KMS-11 (cell line): ENCODE measurements at regions not wholly inside any gene's neighbourhood (a gene's known extent, or its start where the extent isn't known, plus 50 kb on each side); places are given as distances from the start of the nearest gene placed in this dataset.

ENCODE experiments used
- H2AFZ ChIP-seq: fragments of 200-600 bp; sonication (generic); 2 replicates; pipeline ENCODE4 v1.6.1; 2016; ENCODE audit warnings: antibody characterized with exemption, mixed run types, low read depth
- H3K27ac ChIP-seq: fragments of 200-600 bp; sonication (generic); 2 replicates; pipeline ENCODE4 v1.6.1; 2016; ENCODE audit warnings: mild to moderate bottlenecking, mixed run types
- H3K27me3 ChIP-seq: fragments of 200-600 bp; sonication (generic); 2 replicates; pipeline ENCODE4 v1.6.1; 2017; ENCODE audit warnings: mild to moderate bottlenecking, low read depth, mixed run types, moderate library complexity; ENCODE audit not compliant: insufficient read depth
- H3K36me3 ChIP-seq: fragments of 200-600 bp; sonication (generic); 2 replicates; pipeline ENCODE4 v1.6.1; 2017; ENCODE audit warnings: mild to moderate bottlenecking, mixed run types; ENCODE audit not compliant: insufficient read depth
- H3K4me1 ChIP-seq: fragments of 200-600 bp; sonication (generic); 2 replicates; pipeline ENCODE4 v1.6.1; 2016; ENCODE audit warnings: mild to moderate bottlenecking, low read depth, mixed run types; ENCODE audit not compliant: poor library complexity, severe bottlenecking
- H3K4me2 ChIP-seq: fragments of 200-600 bp; sonication (generic); 2 replicates; pipeline ENCODE4 v1.7.0; 2016; ENCODE audit warnings: mild to moderate bottlenecking, mixed run types
- H3K4me3 ChIP-seq: fragments of 200-600 bp; sonication (generic); IDR thresholded peaks from 2 replicates; pipeline ENCODE4 v1.6.1; 2017; ENCODE audit warnings: low read depth, low read length, mixed read lengths; ENCODE audit not compliant: insufficient read depth
- H3K79me2 ChIP-seq: fragments of 200-600 bp; sonication (generic); 2 replicates; pipeline ENCODE4 v1.6.1; 2016; ENCODE audit warnings: low read depth, mixed run types; ENCODE audit not compliant: insufficient read depth
- H3K9ac ChIP-seq: fragments of 200-600 bp; sonication (generic); 2 replicates; pipeline ENCODE4 v1.6.1; 2016; ENCODE audit warnings: mild to moderate bottlenecking, mixed run types
- H4K20me1 ChIP-seq: fragments of 200-600 bp; sonication (generic); 2 replicates; pipeline ENCODE4 v1.6.1; 2016; ENCODE audit warnings: mild to moderate bottlenecking, mixed run types; ENCODE audit not compliant: insufficient read depth
- CTCF ChIP-seq: fragments of 200-600 bp; sonication (generic); conservative IDR thresholded peaks from 2 replicates; pipeline ENCODE4 v1.6.1; 2017; ENCODE audit warnings: low read depth, mild to moderate bottlenecking, antibody characterized with exemption, low read length, moderate library complexity, mixed read lengths

GRCh38 chr4:65924843-65925242 lies 254.6 kb upstream of the EPHA5 start:
- Histone ChIP-seq H4K20me1 (no peaks in the 10 kb centered on the region), H2AFZ (no peak overlapping the region), H3K27me3 (no peaks in the 10 kb centered on the region; the same call in 1 of the 2 replicates), H3K79me2 (no peaks in the 10 kb centered on the region), H3K4me3 (no peak overlapping the region), H3K4me2 (no peak overlapping the region), H3K9ac (no peak overlapping the region), H3K27ac (no peak overlapping the region), H3K4me1 (no peaks in the 10 kb centered on the region), H3K36me3 (no peaks in the 10 kb centered on the region)
- no peak for TF ChIP-seq CTCF

- H2AFZ ChIP-seq = no peak overlapping the region
Measured at GRCh38 chr4:65923616-65924015, 253.3 kb upstream of the EPHA5 start.

DNA sequence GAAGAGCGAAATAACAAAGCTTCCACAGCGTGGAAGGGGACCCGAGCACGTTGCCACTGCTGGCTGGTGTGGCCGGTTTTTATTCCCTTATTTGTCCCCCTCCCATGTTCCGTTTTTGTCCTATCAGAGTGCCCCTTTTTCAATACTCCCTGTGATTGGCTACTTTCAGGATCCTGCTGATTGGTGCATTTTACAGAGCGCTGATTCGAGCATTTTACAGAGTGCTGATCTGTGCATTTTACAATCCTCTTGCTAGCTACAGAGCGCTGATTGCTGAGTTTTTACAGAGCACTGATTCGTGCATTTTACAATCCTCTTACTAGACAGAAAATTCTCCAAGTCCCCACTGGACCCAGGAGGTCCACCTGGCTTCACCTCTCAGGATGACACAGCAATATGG lies 250.9 kb upstream of the EPHA5 start:
- Histone ChIP-seq H3K27me3 (no peaks in the 10 kb centered on the region; the same call in 1 of the 2 replicates), H3K4me2 (no peak overlapping the region), H4K20me1 (no peaks in the 10 kb centered on the region), H3K4me1 (no peaks in the 10 kb centered on the region), H3K36me3 (no peaks in the 10 kb centered on the region), H3K27ac (no peak overlapping the region), H3K9ac (no peak overlapping the region), H3K79me2 (no peaks in the 10 kb centered on the region), H2AFZ (no peak overlapping the region), H3K4me3 (no peak overlapping the region)
- no peak for TF ChIP-seq CTCF

More at GRCh38 chr4:65923616-65924015, 253.3 kb upstream of the EPHA5 start:
- Histone ChIP-seq H3K4me3 (no peak overlapping the region), H3K9ac (no peak overlapping the region), H3K27ac (no peak overlapping the region), H3K36me3 (no peaks in the 10 kb centered on the region), H3K79me2 (no peaks in the 10 kb centered on the region), H4K20me1 (no peaks in the 10 kb centered on the region), H3K27me3 (no peaks in the 10 kb centered on the region; the same call in 1 of the 2 replicates), H3K4me1 (no peaks in the 10 kb centered on the region), H3K4me2 (no peak overlapping the region)
- no peak for TF ChIP-seq CTCF

GRCh38 chr4:65918872-65919271 lies 248.6 kb upstream of the EPHA5 start:
- Histone ChIP-seq H3K27me3 (no peaks in the 10 kb centered on the region), H3K4me2 (no peak overlapping the region), H2AFZ (no peak overlapping the region), H3K79me2 (no peaks in the 10 kb centered on the region), H3K9ac (no peak overlapping the region), H3K27ac (no peak overlapping the region), H3K36me3 (no peaks in the 10 kb centered on the region), H3K4me3 (no peak overlapping the region), H3K4me1 (no peaks in the 10 kb centered on the region), H4K20me1 (no peaks in the 10 kb centered on the region)
- TF ChIP-seq CTCF = no peak
